ENCODE measurements at regions not wholly inside any gene's neighbourhood (a gene's known extent, or its start where the extent isn't known, plus 50 kb on each side); places are given as distances from the start of the nearest gene placed in this dataset.

GRCh38 chr9:108053555-108054061, 564.0 kb upstream of the KLF4 start:
- TF ChIP-seq CTCF (conservative IDR thresholded peaks at IDR 0.05; ENCODE audit: low read length) (no peak), EZH2phosphoT487 (IDR thresholded peaks at IDR 0.05; ENCODE audit: borderline replicate concordance) (no peak)

Data from Loucy (cell line).